ENCODE measurements at regions not wholly inside any gene's neighbourhood (a gene's known extent, or its start where the extent isn't known, plus 50 kb on each side); places are given as distances from the start of the nearest gene placed in this dataset.

DNA sequence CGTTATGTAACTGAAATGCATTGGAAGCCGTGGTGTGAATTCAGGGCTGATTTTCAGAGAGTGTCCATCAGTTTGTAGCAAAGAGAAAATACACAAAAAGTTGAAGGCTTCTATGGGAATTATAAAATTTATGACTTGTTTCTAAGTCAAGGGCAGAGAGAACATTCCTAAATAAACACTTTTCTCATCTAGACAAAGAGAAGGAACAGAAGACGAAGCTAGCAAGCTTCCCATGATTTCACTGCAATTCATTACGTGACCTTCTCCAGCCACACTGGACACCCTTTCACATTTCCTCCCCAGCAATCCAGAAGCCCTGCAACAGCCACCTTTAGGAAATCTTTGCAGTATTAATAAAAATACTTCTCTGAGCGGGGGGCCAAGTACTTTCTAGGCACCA is 67.8 kb downstream of the TMEM100 start:
- intact Hi-C loops (cut with DNase I, micrococcal nuclease): no loop called here
- POLR2A ChIA-PET: no interaction called here

DNA sequence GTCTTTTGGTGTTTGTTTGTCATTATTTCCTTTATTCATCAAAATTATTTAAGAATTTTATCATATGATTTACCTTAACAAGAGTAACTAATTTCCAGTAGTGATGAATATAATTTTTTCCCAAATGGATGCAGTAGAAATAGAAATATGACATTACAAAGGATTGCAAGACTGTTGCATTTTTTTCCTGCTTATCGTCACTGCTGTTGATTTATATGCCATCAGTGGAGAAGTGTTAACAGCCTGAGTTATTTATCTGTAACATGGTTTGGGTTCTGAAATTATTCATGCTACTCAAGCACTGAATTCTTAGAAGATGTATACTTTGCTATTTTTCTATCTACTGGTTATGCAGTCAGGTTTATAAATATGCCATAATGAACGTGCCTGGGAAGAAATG is 68.6 kb downstream of the TMEM100 start:
- H3K27me3 ChIP-seq (ENCODE audit: control insufficient read depth in 1 of 2, insufficient read depth in 2 of 2, low read length in 2 of 2): peaks cover 3 to 7% of the 10 kb centered on the region in 2 experiments
- Mint-ChIP-seq H3K4me3 (no peak overlapping the region), H3K4me1 (ENCODE audit: low read depth) (no peaks in the 10 kb centered on the region), H3K36me3 (ENCODE audit: low read depth) (no peaks in the 10 kb centered on the region), H3K27me3 (peaks cover 25% of the 10 kb centered on the region), H3K27ac (no peak overlapping the region), H3K9me3 (no peaks in the 10 kb centered on the region)
- CTCF ChIA-PET: no interaction called here
- H3K4me1 ChIP-seq (ENCODE audit: insufficient read depth, low read length): no peaks in the 10 kb centered on the region
- intact Hi-C loops (cut with DNase I, micrococcal nuclease): no loop called here
- DNase-seq (no peak), ATAC-seq (ENCODE audit: poor library complexity) (no peak)
- no peak overlapping the region for H3K27ac ChIP-seq (ENCODE audit: low read depth in 1 of 2, low read length in 2 of 2)
- TF ChIP-seq, protein P1, sequence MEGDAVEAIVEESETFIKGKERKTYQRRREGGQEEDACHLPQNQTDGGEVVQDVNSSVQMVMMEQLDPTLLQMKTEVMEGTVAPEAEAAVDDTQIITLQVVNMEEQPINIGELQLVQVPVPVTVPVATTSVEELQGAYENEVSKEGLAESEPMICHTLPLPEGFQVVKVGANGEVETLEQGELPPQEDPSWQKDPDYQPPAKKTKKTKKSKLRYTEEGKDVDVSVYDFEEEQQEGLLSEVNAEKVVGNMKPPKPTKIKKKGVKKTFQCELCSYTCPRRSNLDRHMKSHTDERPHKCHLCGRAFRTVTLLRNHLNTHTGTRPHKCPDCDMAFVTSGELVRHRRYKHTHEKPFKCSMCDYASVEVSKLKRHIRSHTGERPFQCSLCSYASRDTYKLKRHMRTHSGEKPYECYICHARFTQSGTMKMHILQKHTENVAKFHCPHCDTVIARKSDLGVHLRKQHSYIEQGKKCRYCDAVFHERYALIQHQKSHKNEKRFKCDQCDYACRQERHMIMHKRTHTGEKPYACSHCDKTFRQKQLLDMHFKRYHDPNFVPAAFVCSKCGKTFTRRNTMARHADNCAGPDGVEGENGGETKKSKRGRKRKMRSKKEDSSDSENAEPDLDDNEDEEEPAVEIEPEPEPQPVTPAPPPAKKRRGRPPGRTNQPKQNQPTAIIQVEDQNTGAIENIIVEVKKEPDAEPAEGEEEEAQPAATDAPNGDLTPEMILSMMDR (IDR thresholded peaks at IDR 0.05): no peak
- no peaks in the 10 kb centered on the region for H3K9me3 ChIP-seq (ENCODE audit: control insufficient read depth in 1 of 2, insufficient read depth in 1 of 2, low read length in 2 of 2)
- H3K36me3 ChIP-seq (ENCODE audit: insufficient read depth, low read length): no peaks in the 10 kb centered on the region
- POLR2A ChIA-PET: no interaction called here
- no peak overlapping the region for H3K4me3 ChIP-seq (ENCODE audit: low read length)

More for the DNA sequence above, 67.8 kb downstream of the TMEM100 start:
- Mint-ChIP-seq H3K9me3 (no peaks in the 10 kb centered on the region), H3K4me1 (ENCODE audit: low read depth) (no peaks in the 10 kb centered on the region), H3K27ac (no peak overlapping the region), H3K4me3 (no peak overlapping the region), H3K27me3 (peaks cover 25% of the 10 kb centered on the region), H3K36me3 (ENCODE audit: low read depth) (no peaks in the 10 kb centered on the region)
- no peaks in the 10 kb centered on the region for H3K36me3 ChIP-seq (ENCODE audit: insufficient read depth, low read length)
- H3K4me1 ChIP-seq (ENCODE audit: insufficient read depth, low read length): no peaks in the 10 kb centered on the region
- no peak overlapping the region for H3K4me3 ChIP-seq (ENCODE audit: low read length)
- DNase-seq (no peak), ATAC-seq (ENCODE audit: poor library complexity) (no peak)
- H3K9me3 ChIP-seq (ENCODE audit: control insufficient read depth in 1 of 2, insufficient read depth in 1 of 2, low read length in 2 of 2): no peaks in the 10 kb centered on the region
- no peaks in the 10 kb centered on the region for H3K27me3 ChIP-seq (ENCODE audit: control insufficient read depth in 1 of 2, insufficient read depth in 2 of 2, low read length in 2 of 2)
- no peak overlapping the region for H3K27ac ChIP-seq (ENCODE audit: low read depth in 1 of 2, low read length in 2 of 2)
- CTCF ChIA-PET: no interaction called here
- TF ChIP-seq, protein P1 (IDR thresholded peaks at IDR 0.05): no peak

DNA sequence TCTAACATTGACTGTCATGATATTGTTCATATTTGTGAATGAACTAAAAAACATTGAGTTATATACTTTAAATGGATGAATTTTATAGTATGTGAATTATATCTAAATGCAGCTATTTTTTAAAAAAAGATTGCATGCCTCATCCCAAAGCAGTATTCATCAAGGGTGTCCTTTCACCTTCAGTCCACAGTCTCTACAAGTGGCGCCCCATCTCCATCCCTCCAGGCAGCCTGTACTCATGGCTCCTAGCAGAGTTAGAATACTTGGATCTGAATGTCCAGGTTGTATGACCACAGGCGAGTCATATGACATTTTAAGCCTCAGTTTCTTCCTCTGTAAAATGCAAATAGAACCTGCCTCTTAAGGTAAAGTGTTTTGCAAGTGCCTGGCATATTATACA is 69.8 kb downstream of the TMEM100 start:
- intact Hi-C loops (cut with DNase I, micrococcal nuclease): no loop called here
- TF ChIP-seq, protein P1 (IDR thresholded peaks at IDR 0.05): no peak
- Histone ChIP-seq H3K9me3 (ENCODE audit: control insufficient read depth in 1 of 2, insufficient read depth in 1 of 2, low read length in 2 of 2) (no peaks in the 10 kb centered on the region), H3K4me1 (ENCODE audit: insufficient read depth, low read length) (no peaks in the 10 kb centered on the region), H3K36me3 (ENCODE audit: insufficient read depth, low read length) (no peaks in the 10 kb centered on the region), H3K4me3 (ENCODE audit: low read length) (no peak overlapping the region), H3K27ac (ENCODE audit: low read depth in 1 of 2, low read length in 2 of 2) (no peak overlapping the region), H3K27me3 (ENCODE audit: control insufficient read depth in 1 of 2, insufficient read depth in 2 of 2, low read length in 2 of 2) (peaks cover 3 to 8% of the 10 kb centered on the region in 2 experiments)
- no peak for DNase-seq
- no peaks in the 10 kb centered on the region for H3K36me3 Mint-ChIP-seq (ENCODE audit: low read depth)
- H3K9me3 Mint-ChIP-seq: no peaks in the 10 kb centered on the region
- CTCF ChIA-PET: no interaction called here
- H3K27me3 Mint-ChIP-seq: peaks cover 25% of the 10 kb centered on the region
- H3K27ac Mint-ChIP-seq: no peak overlapping the region
- H3K4me3 Mint-ChIP-seq: no peak overlapping the region
- ATAC-seq (ENCODE audit: poor library complexity): no peak
- POLR2A ChIA-PET: no interaction called here
- no peaks in the 10 kb centered on the region for H3K4me1 Mint-ChIP-seq (ENCODE audit: low read depth)
